SK-N-SH treated with all-trans-retinoic acid at 6 μM for 48 hours (cell line): ENCODE measurements at regions not wholly inside any gene's neighbourhood (a gene's known extent, or its start where the extent isn't known, plus 50 kb on each side); places are given as distances from the start of the nearest gene placed in this dataset.

Experiments
- ATAC-seq: fragments of 200-7000 bp; cut with Tn5 transposase; 3 replicates; pipeline ENCODE4 v1.9.1; 2020; ENCODE audit warnings: mild to moderate bottlenecking, moderate library complexity
- ARNTL ChIP-seq: fragments of 450-650 bp; formaldehyde crosslinking; IDR thresholded peaks from 2 replicates; pipeline ENCODE4 v1.5.0; 2020; ENCODE audit warnings: low read depth, mild to moderate bottlenecking, moderate library complexity, borderline replicate concordance
- BACH2 ChIP-seq: fragments of 250-450 bp; sonication (Bioruptor Pico); IDR thresholded peaks from 2 replicates; pipeline ENCODE4 v1.9.0; 2021; ENCODE audit warnings: mild to moderate bottlenecking, borderline replicate concordance
- CREB5 ChIP-seq: fragments of 250-450 bp; sonication (Bioruptor Pico); IDR thresholded peaks from 2 replicates; pipeline ENCODE4 v1.5.1; 2020; ENCODE audit warnings: low read depth, mild to moderate bottlenecking, moderate library complexity
- CSDC2 ChIP-seq: fragments of 250-450 bp; sonication (Bioruptor Pico); IDR thresholded peaks from 2 replicates; pipeline ENCODE4 v1.5.0; 2020; ENCODE audit warnings: mild to moderate bottlenecking, moderate library complexity
- CSRNP3 ChIP-seq: fragments of 250-450 bp; sonication (Bioruptor Pico); IDR thresholded peaks from 2 replicates; pipeline ENCODE4 v1.5.1; 2021; ENCODE audit warnings: mild to moderate bottlenecking, moderate library complexity
- ESRRG ChIP-seq: fragments of 250-450 bp; sonication (Bioruptor Pico); IDR thresholded peaks from 2 replicates; pipeline ENCODE4 v1.6.1; 2021; ENCODE audit warnings: mild to moderate bottlenecking
- GLIS3 ChIP-seq: fragments of 250-450 bp; sonication (Bioruptor Pico); IDR thresholded peaks from 2 replicates; pipeline ENCODE4 v1.5.0; 2020; ENCODE audit warnings: mild to moderate bottlenecking, moderate library complexity
- ISL1 ChIP-seq: fragments of 250-450 bp; sonication (Bioruptor Pico); IDR thresholded peaks from 2 replicates; pipeline ENCODE4 v2.1.2; 2022; ENCODE audit warnings: mild to moderate bottlenecking, moderate library complexity
- OSR1 ChIP-seq: fragments of 250-450 bp; sonication (Bioruptor Pico); IDR thresholded peaks from 2 replicates; pipeline ENCODE4 v1.8.0; 2022; ENCODE audit warnings: moderate library complexity, mild to moderate bottlenecking, inconsistent platforms
- PATZ1 ChIP-seq: fragments of 250-450 bp; sonication (Bioruptor Pico); IDR thresholded peaks from 2 replicates; pipeline ENCODE4 v1.8.0; 2020; ENCODE audit warnings: mild to moderate bottlenecking, moderate library complexity, borderline replicate concordance
- POU6F1 ChIP-seq: fragments of 250-450 bp; sonication (Bioruptor Pico); IDR thresholded peaks from 2 replicates; pipeline ENCODE4 v1.8.0; 2021; ENCODE audit warnings: low read depth, mild to moderate bottlenecking, moderate library complexity, borderline replicate concordance
- PPARA ChIP-seq: fragments of 250-450 bp; sonication (Bioruptor Pico); IDR thresholded peaks from 2 replicates; pipeline ENCODE4 v1.5.0; 2020; ENCODE audit warnings: mild to moderate bottlenecking, borderline replicate concordance
- RARB ChIP-seq: fragments of 250-450 bp; sonication (Bioruptor Pico); IDR thresholded peaks from 2 replicates; pipeline ENCODE4 v1.8.0; 2021; ENCODE audit warnings: mild to moderate bottlenecking, moderate library complexity
- SNAI2 ChIP-seq: fragments of 250-450 bp; sonication (Bioruptor Pico); IDR thresholded peaks from 2 replicates; pipeline ENCODE4 v1.5.0; 2020; ENCODE audit warnings: mild to moderate bottlenecking, moderate library complexity
- TCF4 ChIP-seq: fragments of 250-450 bp; sonication (Bioruptor Pico); IDR thresholded peaks from 2 replicates; pipeline ENCODE4 v1.8.0; 2021; ENCODE audit warnings: mild to moderate bottlenecking, moderate library complexity, borderline replicate concordance
- TOX ChIP-seq: fragments of 250-450 bp; sonication (Bioruptor Pico); IDR thresholded peaks from 2 replicates; pipeline ENCODE4 v1.8.0; 2021; ENCODE audit warnings: mild to moderate bottlenecking, moderate library complexity, borderline replicate concordance
- TSHZ2 ChIP-seq: fragments of 250-450 bp; sonication (Bioruptor Pico); IDR thresholded peaks from 2 replicates; pipeline ENCODE4 v1.5.0; 2020; ENCODE audit warnings: mild to moderate bottlenecking, moderate library complexity
- ZC3H10 ChIP-seq: fragments of 250-450 bp; sonication (Bioruptor Pico); IDR thresholded peaks from 2 replicates; pipeline ENCODE4 v1.5.1; 2021; ENCODE audit warnings: mild to moderate bottlenecking, moderate library complexity
- ZFP3 ChIP-seq: fragments of 250-450 bp; sonication (Bioruptor Pico); IDR thresholded peaks from 2 replicates; pipeline ENCODE4 v1.5.0; 2020; ENCODE audit warnings: mild to moderate bottlenecking, moderate library complexity
- ZFP30 ChIP-seq: fragments of 450-650 bp; formaldehyde crosslinking; IDR thresholded peaks from 2 replicates; pipeline ENCODE4 v1.5.0; 2022; ENCODE audit warnings: mild to moderate bottlenecking, moderate library complexity
- ZNF565 ChIP-seq: fragments of 450-650 bp; formaldehyde crosslinking; conservative IDR thresholded peaks from 2 replicates; pipeline ENCODE4 v1.5.0; 2020; ENCODE audit warnings: low read depth, mild to moderate bottlenecking, moderate library complexity
- ZNF70 ChIP-seq: fragments of 450-650 bp; formaldehyde crosslinking; IDR thresholded peaks from 2 replicates; pipeline ENCODE4 v1.5.0; 2020; ENCODE audit warnings: mild to moderate bottlenecking, moderate library complexity
- ZNF8 ChIP-seq: fragments of 450-650 bp; formaldehyde crosslinking; IDR thresholded peaks from 2 replicates; pipeline ENCODE4 v1.5.0; 2020; ENCODE audit warnings: mild to moderate bottlenecking, moderate library complexity

- ATAC-seq = no peak
- TF ChIP-seq CSDC2 = no peak
- TF ChIP-seq PATZ1 (CRISPR knock-in tag) = no peak
- TF ChIP-seq TSHZ2 (CRISPR knock-in tag) = no peak
- TF ChIP-seq ZNF70 (CRISPR knock-in tag) = no peak
- TF ChIP-seq ZFP3 (CRISPR knock-in tag) = no peak
- TF ChIP-seq, all 23 proteins: peak for 0
These were observed 978.6 kb downstream of the SORCS1 start for GRCh38 chr10:106185951-106186350.

- TF ChIP-seq PATZ1 (CRISPR knock-in tag) (no peak), GLIS3 (no peak), ESRRG (CRISPR knock-in tag) (no peak), ZFP30 (CRISPR knock-in tag) (no peak), TCF4 (CRISPR knock-in tag) (no peak), SNAI2 (CRISPR knock-in tag) (no peak), CSRNP3 (CRISPR knock-in tag) (no peak), ZC3H10 (CRISPR knock-in tag) (no peak), ZNF8 (CRISPR knock-in tag) (no peak), ZNF565 (CRISPR knock-in tag) (no peak), TSHZ2 (CRISPR knock-in tag) (no peak), ARNTL (CRISPR knock-in tag) (no peak), OSR1 (CRISPR knock-in tag) (no peak), BACH2 (CRISPR knock-in tag) (no peak), RARB (CRISPR knock-in tag) (no peak)
- ATAC-seq = no peak
These were observed 981.5 kb downstream of the SORCS1 start for GRCh38 chr10:106183041-106183440.

- ATAC-seq = no peak
- no peak for TF ChIP-seq ZNF565 (CRISPR knock-in tag)
- no peak for TF ChIP-seq ISL1 (CRISPR knock-in tag)
- no peak for TF ChIP-seq RARB (CRISPR knock-in tag)
- no peak for TF ChIP-seq SNAI2 (CRISPR knock-in tag)
- TF ChIP-seq ARNTL (CRISPR knock-in tag) = no peak
- no peak for TF ChIP-seq CREB5 (CRISPR knock-in tag)
- TF ChIP-seq PATZ1 (CRISPR knock-in tag) = no peak
- TF ChIP-seq POU6F1 (CRISPR knock-in tag) = no peak
- TF ChIP-seq PPARA (CRISPR knock-in tag) = no peak
- TF ChIP-seq BACH2 (CRISPR knock-in tag) = no peak
- no peak for TF ChIP-seq TOX (CRISPR knock-in tag)
These were observed 982.0 kb downstream of the SORCS1 start for GRCh38 chr10:106182542-106182941.
